ENCODE measurements at regions not wholly inside any gene's neighbourhood (a gene's known extent, or its start where the extent isn't known, plus 50 kb on each side); places are given as distances from the start of the nearest gene placed in this dataset.
"Not testable (repeated sequence)": the region's sequence is repeated elsewhere in the genome, so short reads cannot be mapped to it uniquely, and the experiment has no call there.

DNA sequence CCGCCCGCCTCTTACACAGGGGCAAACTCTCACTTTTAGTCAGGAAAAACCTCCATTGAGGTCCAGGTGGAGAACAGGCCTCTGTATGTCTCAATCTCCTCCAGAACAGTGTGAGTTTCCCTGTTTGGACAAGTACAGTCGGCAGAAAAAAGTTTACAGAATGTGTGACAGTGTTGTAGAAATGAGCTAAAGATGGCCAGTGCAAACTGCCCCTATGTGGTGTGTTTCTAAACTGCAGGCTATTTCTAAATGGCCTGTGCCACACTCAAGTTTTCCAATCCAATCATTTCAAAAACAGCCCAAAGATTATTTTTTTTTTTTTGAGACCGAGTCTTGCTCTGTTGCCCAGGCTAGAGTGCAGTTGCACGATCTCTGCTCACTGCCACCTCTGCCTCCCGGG, 1252.8 kb downstream of the RPIA start:
- TF ChIP-seq, protein P1, sequence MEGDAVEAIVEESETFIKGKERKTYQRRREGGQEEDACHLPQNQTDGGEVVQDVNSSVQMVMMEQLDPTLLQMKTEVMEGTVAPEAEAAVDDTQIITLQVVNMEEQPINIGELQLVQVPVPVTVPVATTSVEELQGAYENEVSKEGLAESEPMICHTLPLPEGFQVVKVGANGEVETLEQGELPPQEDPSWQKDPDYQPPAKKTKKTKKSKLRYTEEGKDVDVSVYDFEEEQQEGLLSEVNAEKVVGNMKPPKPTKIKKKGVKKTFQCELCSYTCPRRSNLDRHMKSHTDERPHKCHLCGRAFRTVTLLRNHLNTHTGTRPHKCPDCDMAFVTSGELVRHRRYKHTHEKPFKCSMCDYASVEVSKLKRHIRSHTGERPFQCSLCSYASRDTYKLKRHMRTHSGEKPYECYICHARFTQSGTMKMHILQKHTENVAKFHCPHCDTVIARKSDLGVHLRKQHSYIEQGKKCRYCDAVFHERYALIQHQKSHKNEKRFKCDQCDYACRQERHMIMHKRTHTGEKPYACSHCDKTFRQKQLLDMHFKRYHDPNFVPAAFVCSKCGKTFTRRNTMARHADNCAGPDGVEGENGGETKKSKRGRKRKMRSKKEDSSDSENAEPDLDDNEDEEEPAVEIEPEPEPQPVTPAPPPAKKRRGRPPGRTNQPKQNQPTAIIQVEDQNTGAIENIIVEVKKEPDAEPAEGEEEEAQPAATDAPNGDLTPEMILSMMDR (IDR thresholded peaks at IDR 0.05): not testable (repeated sequence)
- not testable (repeated sequence) for TF ChIP-seq ZFX (IDR thresholded peaks at IDR 0.05; ENCODE audit: borderline replicate concordance)
